ENCODE measurements at regions not wholly inside any gene's neighbourhood (a gene's known extent, or its start where the extent isn't known, plus 50 kb on each side); places are given as distances from the start of the nearest gene placed in this dataset.
A peak's percentile ranks its signal among the peaks of the same experiment; 100 is the strongest.

- no peak for DNase-seq (ENCODE audit: extremely low spot score, unreplicated experiment)
- peaks cover 5% of the 10 kb centered on the region for H3K9me3 Mint-ChIP-seq
- no peak overlapping the region for H3K27ac Mint-ChIP-seq
- no peak for TF ChIP-seq CTCF (conservative IDR thresholded peaks at IDR 0.05)
- H3K27me3 Mint-ChIP-seq: peaks cover 3% of the 10 kb centered on the region
- H3K4me3 Mint-ChIP-seq: no peak overlapping the region
- H3K4me1 Mint-ChIP-seq (ENCODE audit: unreplicated experiment): peaks cover 18% of the 10 kb centered on the region
- H3K36me3 Mint-ChIP-seq: no peaks in the 10 kb centered on the region
These were observed 546.7 kb upstream of the ADAMTS9 start for GRCh38 chr3:65234499-65234898.

GRCh38 chr3:65233561-65233960, 545.8 kb upstream of the ADAMTS9 start:
- DNase-seq (ENCODE audit: extremely low spot score, unreplicated experiment): no peak
- Mint-ChIP-seq H3K4me3 (no peak overlapping the region), H3K27me3 (peaks cover 6% of the 10 kb centered on the region), H3K4me1 (ENCODE audit: unreplicated experiment) (peaks cover 20% of the 10 kb centered on the region), H3K9me3 (peaks cover 5% of the 10 kb centered on the region), H3K27ac (no peak overlapping the region), H3K36me3 (no peaks in the 10 kb centered on the region)
- no peak for TF ChIP-seq CTCF (conservative IDR thresholded peaks at IDR 0.05)

- no peaks in the 10 kb centered on the region for H3K36me3 Mint-ChIP-seq
- no peak for TF ChIP-seq CTCF (conservative IDR thresholded peaks at IDR 0.05)
- peaks cover 9% of the 10 kb centered on the region for H3K27me3 Mint-ChIP-seq
- no peak for DNase-seq (ENCODE audit: extremely low spot score, unreplicated experiment)
- no peak overlapping the region for H3K27ac Mint-ChIP-seq
- H3K4me1 Mint-ChIP-seq (ENCODE audit: unreplicated experiment): peaks cover 20% of the 10 kb centered on the region
- no peaks in the 10 kb centered on the region for H3K9me3 Mint-ChIP-seq
- H3K4me3 Mint-ChIP-seq: no peak overlapping the region
These were observed 543.7 kb upstream of the ADAMTS9 start for GRCh38 chr3:65231544-65231943.

GRCh38 chr3:65230261-65231139, 542.7 kb upstream of the ADAMTS9 start:
- no peaks in the 10 kb centered on the region for H3K9me3 Mint-ChIP-seq
- H3K27me3 Mint-ChIP-seq: peaks cover 9% of the 10 kb centered on the region
- H3K27ac Mint-ChIP-seq: peak overlapping the region; percentile 91
- no peak for DNase-seq (ENCODE audit: extremely low spot score, unreplicated experiment)
- peak overlapping the region; percentile 65 for H3K4me3 Mint-ChIP-seq
- no peak for TF ChIP-seq CTCF (conservative IDR thresholded peaks at IDR 0.05)
- H3K36me3 Mint-ChIP-seq: no peaks in the 10 kb centered on the region
- peaks cover 20% of the 10 kb centered on the region for H3K4me1 Mint-ChIP-seq (ENCODE audit: unreplicated experiment)

- no peaks in the 10 kb centered on the region for H3K36me3 Mint-ChIP-seq
- no peaks in the 10 kb centered on the region for H3K9me3 Mint-ChIP-seq
- H3K27ac Mint-ChIP-seq: no peak overlapping the region
- DNase-seq (ENCODE audit: extremely low spot score, unreplicated experiment): no peak
- H3K27me3 Mint-ChIP-seq: peaks cover 9% of the 10 kb centered on the region
- H3K4me1 Mint-ChIP-seq (ENCODE audit: unreplicated experiment): peaks cover 17% of the 10 kb centered on the region
- no peak overlapping the region for H3K4me3 Mint-ChIP-seq
- TF ChIP-seq CTCF (conservative IDR thresholded peaks at IDR 0.05): no peak
These were observed 538.5 kb upstream of the ADAMTS9 start for GRCh38 chr3:65226287-65226686.
